PC-3 (cell line): ENCODE measurements at regions not wholly inside any gene's neighbourhood (a gene's known extent, or its start where the extent isn't known, plus 50 kb on each side); places are given as distances from the start of the nearest gene placed in this dataset.

Experiments
- ATAC-seq: fragments of 200-7000 bp; cut with Tn5 transposase; 2 replicates; pipeline ENCODE4 v1.9.1; 2020; ENCODE audit warnings: mild to moderate bottlenecking, moderate library complexity
- BruUV-seq: library from RNA; stranded (reverse); fragments of 400-500 nt; replicated peaks from 2 replicates; lab custom pipeline; 2021; lab: Mats Ljungman, UMichigan
- CTCF ChIA-PET: fragments of 300-600 bp; sonication (Branson Sonifier 250); formaldehyde crosslinking; loops from one replicate; lab custom pipeline; 2022; ENCODE audit warnings: antibody characterized with exemption; lab: Charles Lee
- POLR2A ChIA-PET: fragments of 300-600 bp; sonication (Branson Sonifier 250); formaldehyde crosslinking; loops from one replicate; lab custom pipeline; 2022; ENCODE audit warnings: antibody characterized with exemption; ENCODE audit not compliant: unreplicated experiment; lab: Charles Lee
- DNase-seq: peaks from one replicate; pipeline ENCODE4 v3.0.0-alpha.2; 2015
- H2AFZ ChIP-seq: fragments of 300-600 bp; sonication (generic); 2 replicates; pipeline ENCODE4 v1.6.0; 2016; ENCODE audit warnings: antibody characterized with exemption, low read length
- H3F3A ChIP-seq: fragments of 300-600 bp; sonication (generic); one replicate; pipeline ENCODE4 v1.6.0; 2017; ENCODE audit warnings: antibody characterized with exemption, low read length, control low read depth, mild to moderate bottlenecking; ENCODE audit not compliant: unreplicated experiment
- H3K27ac ChIP-seq: fragments of 300-600 bp; sonication (generic); 2 replicates; pipeline ENCODE4 v1.5.1; 2016; ENCODE audit warnings: mild to moderate bottlenecking, low read length
- H3K27me3 ChIP-seq: fragments of 300-600 bp; sonication (generic); 2 replicates; pipeline ENCODE4 v1.6.1; 2016; ENCODE audit warnings: low read length, mixed read lengths
- H3K36me3 ChIP-seq: fragments of 300-600 bp; sonication (generic); 2 replicates; pipeline ENCODE4 v1.6.1; 2016; ENCODE audit warnings: low read depth, mixed run types, low read length, mixed read lengths
- H3K4me1 ChIP-seq: fragments of 300-600 bp; sonication (generic); 2 replicates; pipeline ENCODE4 v1.5.1; 2016; ENCODE audit warnings: low read length; ENCODE audit not compliant: insufficient read depth
- H3K4me2 ChIP-seq: fragments of 300-600 bp; sonication (generic); 2 replicates; pipeline ENCODE4 v1.6.0; 2016; ENCODE audit warnings: low read length
- H3K4me3 ChIP-seq: fragments of 300-600 bp; sonication (generic); 2 replicates; pipeline ENCODE4 v1.5.1; 2016; ENCODE audit warnings: mild to moderate bottlenecking, low read length, mixed read lengths
- H3K79me2 ChIP-seq: fragments of 300-600 bp; sonication (generic); 2 replicates; pipeline ENCODE4 v1.6.1; 2017; ENCODE audit warnings: low read length, mixed read lengths
- H3K9ac ChIP-seq: fragments of 300-600 bp; sonication (generic); 2 replicates; pipeline ENCODE4 v1.6.0; 2016; ENCODE audit warnings: mild to moderate bottlenecking, low read length
- H3K9me2 ChIP-seq: fragments of 300-600 bp; sonication (generic); replicated peaks from 2 replicates; pipeline ENCODE4 v1.6.1; 2016; ENCODE audit warnings: mixed run types, low read length, mixed read lengths
- H3K9me3 ChIP-seq: fragments of 300-600 bp; sonication (generic); 2 replicates; pipeline ENCODE4 v1.6.1; 2016; ENCODE audit warnings: low read length, mixed read lengths
- H4K20me1 ChIP-seq: fragments of 300-600 bp; sonication (generic); 2 replicates; pipeline ENCODE4 v1.6.1; 2016; ENCODE audit warnings: low read length, mixed read lengths
- CTCF ChIP-seq: fragments of 300-600 bp; sonication (generic); conservative IDR thresholded peaks from 2 replicates; pipeline ENCODE4 v1.5.1; 2017; ENCODE audit warnings: antibody characterized with exemption, low read depth, mild to moderate bottlenecking, low read length
- EZH2 ChIP-seq: fragments of 300-600 bp; sonication (generic); IDR thresholded peaks from one replicate; pipeline ENCODE4 v1.6.1; 2017; ENCODE audit warnings: antibody characterized with exemption, mild to moderate bottlenecking, low read length; ENCODE audit not compliant: unreplicated experiment
- EZH2phosphoT487 ChIP-seq: fragments of 300-600 bp; sonication (generic); IDR thresholded peaks from 2 replicates; pipeline ENCODE4 v1.6.1; 2018; ENCODE audit warnings: mild to moderate bottlenecking, antibody characterized with exemption, low read length, borderline replicate concordance
- intact Hi-C: fragments of 100-400 bp; cut with micrococcal nuclease; formaldehyde crosslinking; loops from 2 replicates; pipeline ENCODE4 v1.9.0; 2023

- intact Hi-C loops = no loop called here
- Histone ChIP-seq H3K4me2 (no peak overlapping the region), H3K4me3 (no peak overlapping the region), H2AFZ (no peak overlapping the region), H3F3A (no peaks in the 10 kb centered on the region), H4K20me1 (no peaks in the 10 kb centered on the region), H3K79me2 (no peaks in the 10 kb centered on the region), H3K36me3 (no peaks in the 10 kb centered on the region), H3K9me3 (0 out of 2 replicates have a peak, but pooled peaks cover 3% of the 10 kb centered on the region), H3K9ac (no peak overlapping the region), H3K9me2 (no peaks in the 10 kb centered on the region), H3K27me3 (no peaks in the 10 kb centered on the region), H3K4me1 (no peaks in the 10 kb centered on the region), H3K27ac (no peak overlapping the region)
- ATAC-seq = no peak
- TF ChIP-seq EZH2 (no peak), CTCF (no peak), EZH2phosphoT487 (no peak)
- POLR2A ChIA-PET = no interaction called here
- no TSS peak for BruUV-seq
- CTCF ChIA-PET = no interaction called here
- no peak for DNase-seq
Measured at GRCh38 chr5:164356790-164357189, 851.4 kb downstream of the MAT2B start.

- no peak for ATAC-seq
- TF ChIP-seq EZH2phosphoT487 = no peak
- no peak for TF ChIP-seq EZH2
- TF ChIP-seq CTCF = no peak
- H3K4me1 ChIP-seq = no peaks in the 10 kb centered on the region
- H3F3A ChIP-seq = no peaks in the 10 kb centered on the region
- H4K20me1 ChIP-seq = no peaks in the 10 kb centered on the region
- no peak for DNase-seq
- no peak overlapping the region for H3K27ac ChIP-seq
- H3K4me2 ChIP-seq = no peak overlapping the region
- CTCF ChIA-PET = no interaction called here
- no peaks in the 10 kb centered on the region for H3K27me3 ChIP-seq
- no peaks in the 10 kb centered on the region for H3K79me2 ChIP-seq
- no peak overlapping the region for H3K4me3 ChIP-seq
- POLR2A ChIA-PET = no interaction called here
- intact Hi-C loops = no loop called here
- no peaks in the 10 kb centered on the region for H3K36me3 ChIP-seq
- H2AFZ ChIP-seq = no peak overlapping the region
- no peak overlapping the region for H3K9ac ChIP-seq
- H3K9me3 ChIP-seq = 0 out of 2 replicates have a peak, but pooled peaks cover 6% of the 10 kb centered on the region
- no TSS peak for BruUV-seq
- H3K9me2 ChIP-seq = no peaks in the 10 kb centered on the region
Measured at GRCh38 chr5:164357395-164358033, 852.1 kb downstream of the MAT2B start.

- no peaks in the 10 kb centered on the region for H4K20me1 ChIP-seq
Measured at GRCh38 chr5:164358531-164359259, 853.3 kb downstream of the MAT2B start.

More at GRCh38 chr5:164358531-164359259, 853.3 kb downstream of the MAT2B start:
- Histone ChIP-seq H3K9ac (no peak overlapping the region), H2AFZ (no peak overlapping the region), H3K4me1 (no peaks in the 10 kb centered on the region), H3K79me2 (no peaks in the 10 kb centered on the region), H3K27ac (no peak overlapping the region), H3K27me3 (no peaks in the 10 kb centered on the region), H3K36me3 (no peaks in the 10 kb centered on the region), H3K9me3 (0 out of 2 replicates have a peak, but pooled peaks cover 7% of the 10 kb centered on the region), H3K4me2 (no peak overlapping the region), H3F3A (no peaks in the 10 kb centered on the region), H3K9me2 (no peaks in the 10 kb centered on the region), H3K4me3 (no peak overlapping the region)
- ChIA-PET CTCF (no interaction called here), POLR2A (no interaction called here)
- BruUV-seq = no TSS peak
- DNase-seq (no peak), ATAC-seq (no peak)
- TF ChIP-seq EZH2phosphoT487 = no peak
- no peak for TF ChIP-seq EZH2
- TF ChIP-seq CTCF = no peak
- intact Hi-C loops = no loop called here
